ENCODE measurements at regions not wholly inside any gene's neighbourhood (a gene's known extent, or its start where the extent isn't known, plus 50 kb on each side); places are given as distances from the start of the nearest gene placed in this dataset.

- TF ChIP-seq CTCF (IDR thresholded peaks at IDR 0.05): no peak
- WGBS (ENCODE audit: insufficient coverage): 78% methylated on average over 3 of the region's 3 CpGs
- Histone ChIP-seq H3K27me3 (ENCODE audit: control insufficient read depth, insufficient read depth, low read length) (no peaks in the 10 kb centered on the region), H3K4me1 (ENCODE audit: control insufficient read depth, insufficient read depth, low read length) (no peaks in the 10 kb centered on the region), H3K36me3 (ENCODE audit: control insufficient read depth, insufficient read depth, low read length) (no peaks in the 10 kb centered on the region), H3K4me3 (ENCODE audit: low read length) (no peak overlapping the region), H3K9me3 (ENCODE audit: control insufficient read depth, insufficient read depth, low read length) (no peaks in the 10 kb centered on the region), H3K27ac (ENCODE audit: low read length) (no peak overlapping the region)
- Mint-ChIP-seq H3K27me3 (ENCODE audit: low read depth in 2 of 2) (peaks cover 3 to 13% of the 10 kb centered on the region in 2 donors), H3K4me3 (no peak overlapping the region), H3K4me1 (no peaks in the 10 kb centered on the region), H3K9me3 (no peaks in the 10 kb centered on the region), H3K36me3 (no peaks in the 10 kb centered on the region), H3K27ac (no peak overlapping the region)
- no peak for ATAC-seq
- no peak for DNase-seq
- intact Hi-C loops (cut with micrococcal nuclease): no loop called here
These were observed 110.1 kb upstream of the FAR2 start for GRCh38 chr12:29039013-29039412.

GRCh38 chr12:29041621-29042020 lies 107.5 kb upstream of the FAR2 start:
- Histone ChIP-seq H3K27me3 (ENCODE audit: control insufficient read depth, insufficient read depth, low read length) (no peaks in the 10 kb centered on the region), H3K4me3 (ENCODE audit: low read length) (no peak overlapping the region), H3K9me3 (ENCODE audit: control insufficient read depth, insufficient read depth, low read length) (no peaks in the 10 kb centered on the region), H3K4me1 (ENCODE audit: control insufficient read depth, insufficient read depth, low read length) (no peaks in the 10 kb centered on the region), H3K27ac (ENCODE audit: low read length) (no peak overlapping the region), H3K36me3 (ENCODE audit: control insufficient read depth, insufficient read depth, low read length) (no peaks in the 10 kb centered on the region)
- DNase-seq (no peak), ATAC-seq (no peak)
- H3K27ac Mint-ChIP-seq: no peak overlapping the region
- 73% methylated on average over 4 of the region's 4 CpGs for WGBS (ENCODE audit: insufficient coverage)
- H3K27me3 Mint-ChIP-seq (ENCODE audit: low read depth in 2 of 2): peaks cover 6 to 18% of the 10 kb centered on the region in 2 donors
- no peak overlapping the region for H3K4me3 Mint-ChIP-seq
- TF ChIP-seq CTCF (IDR thresholded peaks at IDR 0.05): no peak
- H3K9me3 Mint-ChIP-seq: no peaks in the 10 kb centered on the region
- no peaks in the 10 kb centered on the region for H3K36me3 Mint-ChIP-seq
- intact Hi-C loops (cut with micrococcal nuclease): no loop called here
- H3K4me1 Mint-ChIP-seq: no peaks in the 10 kb centered on the region

- WGBS (ENCODE audit: insufficient coverage): no CpG with 5 or more reads among the region's 1 CpG
- no peaks in the 10 kb centered on the region for H3K36me3 ChIP-seq (ENCODE audit: control insufficient read depth, insufficient read depth, low read length)
- Mint-ChIP-seq H3K27me3 (ENCODE audit: low read depth in 2 of 2) (peaks cover 9 to 19% of the 10 kb centered on the region in 2 donors), H3K27ac (no peak overlapping the region), H3K4me3 (no peak overlapping the region), H3K36me3 (no peaks in the 10 kb centered on the region), H3K4me1 (no peaks in the 10 kb centered on the region), H3K9me3 (no peaks in the 10 kb centered on the region)
- H3K27ac ChIP-seq (ENCODE audit: low read length): no peak overlapping the region
- no peak overlapping the region for H3K4me3 ChIP-seq (ENCODE audit: low read length)
- ATAC-seq: no peak
- no peaks in the 10 kb centered on the region for H3K4me1 ChIP-seq (ENCODE audit: control insufficient read depth, insufficient read depth, low read length)
- no peaks in the 10 kb centered on the region for H3K27me3 ChIP-seq (ENCODE audit: control insufficient read depth, insufficient read depth, low read length)
- intact Hi-C loops (cut with micrococcal nuclease): no loop called here
- DNase-seq: no peak
- TF ChIP-seq CTCF (IDR thresholded peaks at IDR 0.05): no peak
- no peaks in the 10 kb centered on the region for H3K9me3 ChIP-seq (ENCODE audit: control insufficient read depth, insufficient read depth, low read length)
These were observed 106.0 kb upstream of the FAR2 start for GRCh38 chr12:29043069-29043468.

GRCh38 chr12:29044799-29045198 lies 104.3 kb upstream of the FAR2 start:
- no peak overlapping the region for H3K4me3 Mint-ChIP-seq
- ATAC-seq: no peak
- H3K27me3 Mint-ChIP-seq (ENCODE audit: low read depth in 2 of 2): peaks cover 12 to 25% of the 10 kb centered on the region in 2 donors
- WGBS (ENCODE audit: insufficient coverage): 100% methylated on average over 2 of the region's 2 CpGs
- intact Hi-C loops (cut with micrococcal nuclease): no loop called here
- no peak overlapping the region for H3K27ac Mint-ChIP-seq
- H3K36me3 ChIP-seq (ENCODE audit: control insufficient read depth, insufficient read depth, low read length): no peaks in the 10 kb centered on the region
- no peaks in the 10 kb centered on the region for H3K27me3 ChIP-seq (ENCODE audit: control insufficient read depth, insufficient read depth, low read length)
- H3K4me1 Mint-ChIP-seq: no peaks in the 10 kb centered on the region
- no peaks in the 10 kb centered on the region for H3K36me3 Mint-ChIP-seq
- TF ChIP-seq CTCF (IDR thresholded peaks at IDR 0.05): no peak
- no peak for DNase-seq
- no peaks in the 10 kb centered on the region for H3K4me1 ChIP-seq (ENCODE audit: control insufficient read depth, insufficient read depth, low read length)
- no peak overlapping the region for H3K27ac ChIP-seq (ENCODE audit: low read length)
- H3K9me3 ChIP-seq (ENCODE audit: control insufficient read depth, insufficient read depth, low read length): no peaks in the 10 kb centered on the region
- H3K9me3 Mint-ChIP-seq: peaks cover 0 to 3% of the 10 kb centered on the region in 2 donors
- no peak overlapping the region for H3K4me3 ChIP-seq (ENCODE audit: low read length)

Data from natural killer cell (primary cell).